HEK293T (cell line): ENCODE measurements at regions not wholly inside any gene's neighbourhood (a gene's known extent, or its start where the extent isn't known, plus 50 kb on each side); places are given as distances from the start of the nearest gene placed in this dataset.

ENCODE experiments used
- CTCF ChIA-PET: fragments of 350-600 bp; formaldehyde crosslinking; extraction: SDS; loops from one replicate; lab custom pipeline; 2021; ENCODE audit warnings: antibody characterized with exemption, inconsistent platforms; lab: Yijun Ruan, JAX
- POLR2A ChIA-PET: fragments of 350-600 bp; formaldehyde crosslinking; extraction: SDS; loops from one replicate; lab custom pipeline; 2020; ENCODE audit warnings: antibody characterized with exemption, inconsistent platforms; lab: Yijun Ruan, JAX
- DNase-seq: peaks from one replicate; pipeline ENCODE4 v3.0.0; 2012; ENCODE audit warnings: mixed read lengths; ENCODE audit errors: extremely low spot score
- ARNT ChIP-seq: fragments of 450-650 bp; IDR thresholded peaks from 2 replicates; pipeline ENCODE4 v1.6.1; 2017; ENCODE audit warnings: mild to moderate bottlenecking
- BHLHE40 ChIP-seq: fragments of 450-650 bp; IDR thresholded peaks from 2 replicates; pipeline ENCODE4 v1.6.1; 2016; ENCODE audit warnings: mild to moderate bottlenecking, moderate library complexity, borderline replicate concordance
- CTBP1 ChIP-seq: fragments of 450-650 bp; IDR thresholded peaks from 2 replicates; pipeline ENCODE4 v1.6.1; 2016; ENCODE audit warnings: borderline replicate concordance
- ELF4 ChIP-seq: fragments of 450-650 bp; IDR thresholded peaks from 2 replicates; pipeline ENCODE4 v1.6.1; 2017; ENCODE audit warnings: antibody characterized with exemption
- FOXA1 ChIP-seq: fragments of 450-650 bp; IDR thresholded peaks from 2 replicates; pipeline ENCODE4 v1.6.1; 2016; ENCODE audit warnings: mild to moderate bottlenecking
- FOXK2 ChIP-seq: fragments of 450-650 bp; IDR thresholded peaks from 2 replicates; pipeline ENCODE4 v1.6.1; 2016; ENCODE audit warnings: mild to moderate bottlenecking
- FOXM1 ChIP-seq: fragments of 450-650 bp; IDR thresholded peaks from 2 replicates; pipeline ENCODE4 v1.6.1; 2017; ENCODE audit warnings: mild to moderate bottlenecking, borderline replicate concordance
- HDGF ChIP-seq: fragments of 450-650 bp; IDR thresholded peaks from 2 replicates; pipeline ENCODE4 v1.6.1; 2017; ENCODE audit warnings: antibody characterized with exemption, borderline replicate concordance
- L3MBTL2 ChIP-seq: fragments of 450-650 bp; conservative IDR thresholded peaks from 2 replicates; pipeline ENCODE4 v1.6.1; 2016; ENCODE audit warnings: mild to moderate bottlenecking
- LEF1 ChIP-seq: fragments of 450-650 bp; IDR thresholded peaks from 2 replicates; pipeline ENCODE4 v1.6.1; 2017; ENCODE audit warnings: mild to moderate bottlenecking, borderline replicate concordance
- NFRKB ChIP-seq: fragments of 450-650 bp; IDR thresholded peaks from 2 replicates; pipeline ENCODE4 v1.6.1; 2016; ENCODE audit warnings: mild to moderate bottlenecking, moderate library complexity
- PKNOX1 ChIP-seq: fragments of 450-650 bp; IDR thresholded peaks from 2 replicates; pipeline ENCODE4 v1.6.1; 2016
- SP1 ChIP-seq: fragments of 450-650 bp; IDR thresholded peaks from 2 replicates; pipeline ENCODE4 v1.6.1; 2017
- SUZ12 ChIP-seq: fragments of 450-650 bp; IDR thresholded peaks from 2 replicates; pipeline ENCODE4 v1.6.1; 2016; ENCODE audit warnings: mild to moderate bottlenecking
- TARDBP ChIP-seq: fragments of 450-650 bp; IDR thresholded peaks from 2 replicates; pipeline ENCODE4 v1.6.1; 2016
- ZNF384 ChIP-seq: fragments of 450-650 bp; IDR thresholded peaks from 2 replicates; pipeline ENCODE4 v1.6.1; 2016

- DNase-seq: no peak
- ChIA-PET POLR2A (no interaction called here), CTCF (no interaction called here)
- TF ChIP-seq HDGF: no peak
- TF ChIP-seq SP1: no peak
- TF ChIP-seq ELF4: no peak
- TF ChIP-seq FOXA1: no peak
- no peak for TF ChIP-seq FOXM1
- TF ChIP-seq ZNF384: no peak
- TF ChIP-seq TARDBP: no peak
- TF ChIP-seq FOXK2: no peak
- no peak for TF ChIP-seq PKNOX1
- no peak for TF ChIP-seq LEF1
- TF ChIP-seq L3MBTL2: no peak
- no peak for TF ChIP-seq BHLHE40
- TF ChIP-seq CTBP1: no peak
- TF ChIP-seq ARNT: no peak
These were observed 515.2 kb upstream of the JARID2 start for GRCh38 chr6:14730654-14731053.

- TF ChIP-seq CTBP1: no peak
- TF ChIP-seq PKNOX1: no peak
- no peak for TF ChIP-seq HDGF
- TF ChIP-seq ELF4: no peak
- TF ChIP-seq ZNF384: no peak
- TF ChIP-seq ARNT: no peak
- no peak for TF ChIP-seq FOXK2
- TF ChIP-seq SUZ12: no peak
- no peak for TF ChIP-seq L3MBTL2
- TF ChIP-seq FOXM1: no peak
- no peak for TF ChIP-seq TARDBP
- no peak for TF ChIP-seq FOXA1
- no peak for TF ChIP-seq LEF1
- TF ChIP-seq BHLHE40: no peak
- no peak for TF ChIP-seq NFRKB
- TF ChIP-seq SP1: no peak
- ChIA-PET POLR2A (no interaction called here), CTCF (no interaction called here)
- no peak for DNase-seq
These were observed 514.3 kb upstream of the JARID2 start for GRCh38 chr6:14731611-14732010.

GRCh38 chr6:14732226-14732843, 513.5 kb upstream of the JARID2 start:
- ChIA-PET POLR2A (no interaction called here), CTCF (no interaction called here)
- TF ChIP-seq SP1 (no peak), SUZ12 (no peak), NFRKB (no peak), FOXM1 (no peak), LEF1 (no peak), HDGF (no peak), ZNF384 (no peak), ARNT (no peak), FOXK2 (no peak), PKNOX1 (no peak), FOXA1 (no peak), L3MBTL2 (no peak), ELF4 (no peak), CTBP1 (no peak), BHLHE40 (no peak), TARDBP (no peak)
- DNase-seq: no peak

GRCh38 chr6:14732844-14733757, 512.8 kb upstream of the JARID2 start:
- no peak for DNase-seq
- CTCF ChIA-PET: no interaction called here
- POLR2A ChIA-PET: no interaction called here
- TF ChIP-seq L3MBTL2 (no peak), ZNF384 (no peak)

GRCh38 chr6:14734052-14734415, 511.8 kb upstream of the JARID2 start:
- ChIA-PET CTCF (no interaction called here), POLR2A (no interaction called here)
- TF ChIP-seq CTBP1 (no peak), SUZ12 (no peak), ARNT (no peak), HDGF (no peak), NFRKB (no peak), L3MBTL2 (no peak), ELF4 (no peak), FOXK2 (no peak), TARDBP (no peak), FOXA1 (no peak), LEF1 (no peak), PKNOX1 (no peak)
- no peak for DNase-seq
